Muscle layer of duodenum (tissue), 2 donors: ENCODE measurements at regions not wholly inside any gene's neighbourhood (a gene's known extent, or its start where the extent isn't known, plus 50 kb on each side); places are given as distances from the start of the nearest gene placed in this dataset.

Experiments used
- H3K27ac ChIP-seq: one replicate; pipeline ENCODE4 v1.7.0; 2013; ENCODE audit warnings: mild to moderate bottlenecking, low read length
- H3K27me3 ChIP-seq: one replicate; pipeline ENCODE4 v1.7.0; 2013; ENCODE audit warnings: low read depth, mild to moderate bottlenecking, control low read depth, low read length
- H3K36me3 ChIP-seq, 2 donors: one replicate each; pipeline ENCODE4 v1.7.0; 2013; ENCODE audit warnings: low read length in 2 of 2, control low read depth in 1 of 2, mild to moderate bottlenecking in 1 of 2; ENCODE audit not compliant: insufficient read depth in 2 of 2, control insufficient read depth in 1 of 2
- H3K4me1 ChIP-seq, 2 donors: one replicate each; pipeline ENCODE4 v1.7.0; 2013; ENCODE audit warnings: low read length in 2 of 2, mild to moderate bottlenecking in 2 of 2, control low read depth in 1 of 2, moderate library complexity in 1 of 2; ENCODE audit not compliant: insufficient read depth in 2 of 2, control insufficient read depth in 1 of 2
- H3K4me3 ChIP-seq, 2 donors: one replicate each; pipeline ENCODE4 v1.7.0; 2013; ENCODE audit warnings: low read length in 2 of 2, low read depth in 1 of 2, mild to moderate bottlenecking in 1 of 2
- H3K9me3 ChIP-seq, 2 donors: one replicate each; pipeline ENCODE4 v1.7.0; 2013; ENCODE audit warnings: low read length in 2 of 2, control low read depth in 1 of 2, mild to moderate bottlenecking in 1 of 2; ENCODE audit not compliant: control insufficient read depth in 1 of 2
- donor health status: healthy.

DNA sequence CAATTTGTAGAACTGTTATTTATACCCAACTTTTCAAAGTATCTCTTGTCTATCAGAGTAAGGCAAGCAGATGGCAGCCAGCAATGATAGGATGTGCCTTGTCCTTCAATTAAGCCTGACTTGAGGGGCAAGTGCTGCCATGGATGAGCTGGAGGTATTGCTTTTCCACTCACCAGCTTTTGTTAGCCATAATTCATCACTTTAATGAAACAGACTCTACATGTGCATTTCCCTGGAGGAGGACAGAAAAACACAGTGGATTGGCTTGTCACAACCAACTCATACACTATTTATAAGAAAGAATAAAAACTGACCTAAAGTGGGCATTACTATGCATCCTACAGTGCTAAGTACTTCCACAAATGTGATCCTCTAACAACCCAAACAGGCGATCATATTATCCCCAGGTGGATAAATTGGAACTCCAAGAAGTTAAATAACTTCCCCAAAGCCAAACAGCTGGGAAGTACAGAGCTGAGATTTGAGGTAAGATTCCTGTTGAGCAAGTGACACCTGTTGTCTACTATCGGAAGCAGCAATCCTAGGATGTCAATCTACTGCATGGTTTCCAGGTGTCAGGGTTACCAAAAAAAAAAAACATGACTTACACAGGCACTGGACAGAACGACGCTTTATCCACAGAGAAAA is 73.9 kb upstream of the NRSN1 start:
- no peaks in the 10 kb centered on the region for H3K27me3 ChIP-seq
- H3K4me1 ChIP-seq = no peaks in the 10 kb centered on the region
- H3K36me3 ChIP-seq = no peaks in the 10 kb centered on the region
- no peaks in the 10 kb centered on the region for H3K9me3 ChIP-seq
- no peak overlapping the region for H3K27ac ChIP-seq
- no peak overlapping the region for H3K4me3 ChIP-seq

DNA sequence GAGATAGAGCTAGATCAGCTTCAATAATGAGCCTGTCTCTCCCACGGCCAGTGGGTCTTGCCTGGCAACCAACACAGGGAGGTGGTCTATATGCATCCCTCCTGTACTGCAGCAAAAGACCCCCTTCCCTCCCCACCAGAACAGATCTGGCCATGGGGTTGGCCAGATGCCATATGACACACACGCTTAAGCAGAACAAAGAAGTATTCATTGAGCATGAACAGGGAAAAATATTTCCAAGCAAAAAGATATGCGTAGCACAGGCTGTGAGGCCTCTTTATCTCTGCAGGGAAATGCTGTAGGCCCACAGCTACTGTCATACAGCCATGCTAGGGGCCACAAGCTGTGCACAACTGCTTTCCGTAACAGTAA is 73.4 kb upstream of the NRSN1 start:
- H3K36me3 ChIP-seq = no peaks in the 10 kb centered on the region
- no peaks in the 10 kb centered on the region for H3K27me3 ChIP-seq
- no peaks in the 10 kb centered on the region for H3K9me3 ChIP-seq
- no peak overlapping the region for H3K27ac ChIP-seq
- H3K4me3 ChIP-seq = no peak overlapping the region
- H3K4me1 ChIP-seq = no peaks in the 10 kb centered on the region

DNA sequence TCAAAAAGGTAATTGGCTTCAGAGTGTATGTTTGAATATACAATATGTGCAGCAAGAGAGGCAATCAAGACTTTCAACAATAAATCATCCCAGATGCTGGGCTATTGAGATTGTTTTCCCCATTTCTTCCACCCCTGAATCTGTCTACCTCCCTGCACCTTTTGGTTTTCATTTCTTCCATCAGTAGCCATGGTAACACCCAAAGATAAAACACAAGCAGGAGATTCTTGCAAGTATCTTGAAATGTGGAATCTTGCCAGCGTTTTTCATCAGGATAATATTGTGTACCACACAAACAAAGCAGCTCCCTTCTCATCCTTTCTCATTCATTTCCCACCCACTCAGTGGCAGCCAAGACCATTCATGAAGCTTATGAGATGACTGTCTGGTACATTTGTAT is 73.0 kb upstream of the NRSN1 start:
- no peaks in the 10 kb centered on the region for H3K4me1 ChIP-seq

DNA sequence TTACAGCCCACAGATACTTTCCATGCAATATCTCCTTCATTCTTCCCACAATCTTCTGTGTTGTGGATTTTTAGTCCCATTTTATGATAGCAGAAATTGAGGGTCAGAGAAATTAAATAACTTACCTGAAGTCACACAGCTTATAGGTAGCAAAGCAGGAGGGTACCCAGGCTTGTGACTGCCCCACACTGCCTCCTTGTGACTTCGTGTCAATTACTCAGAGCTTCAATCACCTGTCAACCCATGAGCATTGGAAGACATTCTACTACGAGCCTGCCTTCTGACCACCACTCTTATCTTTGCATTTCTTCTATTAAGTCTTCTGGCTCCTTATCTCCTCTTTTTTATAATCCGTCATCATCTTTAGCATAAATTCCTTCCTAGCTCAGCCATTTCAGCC is 71.6 kb upstream of the NRSN1 start:
- no peak overlapping the region for H3K4me3 ChIP-seq
- no peaks in the 10 kb centered on the region for H3K4me1 ChIP-seq
- H3K36me3 ChIP-seq = no peaks in the 10 kb centered on the region
- no peaks in the 10 kb centered on the region for H3K27me3 ChIP-seq
- H3K9me3 ChIP-seq = no peaks in the 10 kb centered on the region
- H3K27ac ChIP-seq = no peak overlapping the region

More for the DNA sequence above, 73.0 kb upstream of the NRSN1 start:
- H3K36me3 ChIP-seq = no peaks in the 10 kb centered on the region
- no peaks in the 10 kb centered on the region for H3K27me3 ChIP-seq
- H3K9me3 ChIP-seq = no peaks in the 10 kb centered on the region
- H3K4me3 ChIP-seq = no peak overlapping the region
- no peak overlapping the region for H3K27ac ChIP-seq

DNA sequence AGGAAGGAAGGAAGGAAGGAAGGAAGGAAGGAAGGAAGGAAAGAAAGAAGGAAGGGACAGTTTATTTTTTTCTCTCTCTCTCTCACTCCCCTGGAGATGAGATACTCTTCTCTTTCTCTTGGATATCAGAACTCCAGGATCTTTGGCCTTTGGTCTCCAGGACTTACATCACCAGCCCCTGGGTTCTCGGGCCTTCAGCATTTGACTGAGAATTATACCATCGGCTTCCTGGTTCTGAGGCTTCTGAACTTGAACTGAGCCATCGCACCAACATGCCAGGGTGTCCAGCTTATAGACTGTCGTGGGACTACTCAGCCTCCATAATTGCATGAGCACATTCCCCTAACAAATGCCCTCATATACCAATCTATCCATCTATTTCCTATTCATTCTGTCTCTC is 69.4 kb upstream of the NRSN1 start:
- no peak overlapping the region for H3K4me3 ChIP-seq

DNA sequence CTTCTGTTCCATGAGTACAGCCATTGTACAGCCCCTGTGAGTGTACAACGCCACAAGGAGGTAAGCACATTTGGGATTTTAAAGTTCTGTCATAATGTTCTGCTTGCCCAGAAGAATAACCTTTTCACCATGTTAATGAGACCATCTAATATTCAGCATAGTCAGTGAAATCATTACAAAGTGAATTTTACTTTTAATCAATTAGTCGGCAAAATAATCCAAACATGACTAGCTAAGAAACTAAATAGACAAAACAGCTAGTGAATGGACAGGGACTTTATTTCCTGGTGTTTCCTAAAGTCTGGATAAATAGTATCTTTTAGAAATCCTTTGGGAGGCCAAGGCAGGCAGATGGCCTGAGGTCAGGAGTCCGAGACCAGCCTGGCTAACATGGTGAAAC is 69.0 kb upstream of the NRSN1 start:
- Histone ChIP-seq H3K27ac (no peak overlapping the region), H3K4me3 (no peak overlapping the region), H3K36me3 (no peaks in the 10 kb centered on the region), H3K4me1 (no peaks in the 10 kb centered on the region), H3K9me3 (no peaks in the 10 kb centered on the region), H3K27me3 (no peaks in the 10 kb centered on the region)

More for the DNA sequence above, 69.4 kb upstream of the NRSN1 start:
- H3K9me3 ChIP-seq = no peaks in the 10 kb centered on the region
- no peaks in the 10 kb centered on the region for H3K27me3 ChIP-seq
- no peaks in the 10 kb centered on the region for H3K36me3 ChIP-seq
- H3K4me1 ChIP-seq = no peaks in the 10 kb centered on the region
- no peak overlapping the region for H3K27ac ChIP-seq

DNA sequence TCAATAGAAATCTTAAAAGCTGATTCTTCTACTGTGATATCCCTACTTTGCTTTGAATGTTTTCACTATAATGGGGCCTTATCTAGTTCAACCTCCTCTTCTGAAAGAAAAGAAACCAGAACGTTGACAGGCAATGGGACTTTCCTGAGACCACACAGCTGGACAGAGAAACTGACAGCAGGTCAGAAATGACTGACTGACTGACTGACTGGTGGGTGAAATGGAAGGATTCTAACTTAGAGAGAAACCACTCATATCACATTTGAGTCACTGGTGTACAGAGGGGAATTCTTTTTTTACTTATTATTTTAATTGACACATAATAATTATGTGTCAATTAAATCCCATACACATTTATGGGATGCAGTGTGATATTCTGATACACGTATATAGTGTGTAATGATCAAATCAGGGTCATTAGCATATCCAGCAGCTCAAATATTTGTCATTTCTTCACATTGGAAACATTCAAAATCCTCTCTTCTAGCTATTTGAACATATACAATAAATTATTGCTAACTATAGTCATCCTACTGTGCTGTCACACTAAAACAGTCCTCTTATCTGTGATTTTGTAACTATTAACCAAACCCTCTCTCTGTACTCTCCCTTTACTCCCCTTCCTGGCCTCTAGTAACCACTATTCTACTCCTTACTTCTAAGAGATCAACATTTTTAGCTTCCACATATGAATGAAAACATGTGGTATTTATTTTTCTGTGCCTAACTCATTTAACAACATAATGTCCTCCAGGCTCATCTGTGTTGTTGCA is 64.8 kb upstream of the NRSN1 start:
- peaks cover 0 to 4% of the 10 kb centered on the region in 2 donors for H3K9me3 ChIP-seq
- no peaks in the 10 kb centered on the region for H3K4me1 ChIP-seq
- no peak overlapping the region for H3K27ac ChIP-seq
- no peaks in the 10 kb centered on the region for H3K27me3 ChIP-seq
- no peak overlapping the region for H3K4me3 ChIP-seq
- no peaks in the 10 kb centered on the region for H3K36me3 ChIP-seq

DNA sequence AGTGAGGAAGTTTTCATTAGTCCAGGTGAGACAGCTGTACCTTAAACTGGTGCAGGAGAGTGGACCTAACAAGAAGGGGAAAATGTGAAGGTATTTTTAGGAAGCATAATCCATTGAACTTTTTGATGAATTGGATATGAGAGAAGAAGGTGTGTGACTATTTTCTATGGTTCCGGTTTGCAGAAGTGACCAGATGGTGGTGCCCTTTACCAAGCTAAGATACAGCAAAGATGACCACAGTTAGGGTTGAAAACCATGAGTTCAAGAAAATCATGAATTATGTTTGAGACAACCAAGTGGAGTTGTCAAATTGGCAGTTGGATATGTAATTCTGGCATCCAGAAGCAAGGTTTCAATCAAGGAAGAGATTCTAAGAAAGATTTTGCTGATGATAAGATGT is 61.9 kb upstream of the NRSN1 start:
- H3K4me1 ChIP-seq = no peaks in the 10 kb centered on the region
- H3K27ac ChIP-seq = no peak overlapping the region
- peaks cover 0 to 6% of the 10 kb centered on the region in 2 donors for H3K9me3 ChIP-seq
- H3K27me3 ChIP-seq = no peaks in the 10 kb centered on the region
- no peak overlapping the region for H3K4me3 ChIP-seq
- H3K36me3 ChIP-seq = no peaks in the 10 kb centered on the region

DNA sequence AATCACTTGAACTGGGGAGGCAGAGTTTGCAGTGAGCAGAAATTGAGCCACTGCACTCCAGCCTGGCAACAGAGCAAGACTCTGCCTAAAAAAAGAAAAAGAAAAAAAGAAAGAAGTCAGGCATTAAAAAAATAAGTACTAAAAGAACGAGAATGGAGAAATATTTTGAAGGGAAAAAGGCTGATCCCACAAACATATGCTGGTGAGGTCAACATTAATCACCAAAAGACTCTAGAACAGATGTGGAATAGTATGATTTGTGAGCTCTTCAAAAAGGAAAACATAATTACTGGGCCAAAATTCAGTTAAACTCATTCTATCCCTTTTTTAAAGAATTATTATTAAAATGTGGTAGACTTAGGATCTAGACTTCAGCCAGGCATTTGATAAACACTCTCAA is 61.2 kb upstream of the NRSN1 start:
- Histone ChIP-seq H3K27ac (no peak overlapping the region), H3K36me3 (no peaks in the 10 kb centered on the region), H3K27me3 (no peaks in the 10 kb centered on the region), H3K9me3 (peaks cover 0 to 6% of the 10 kb centered on the region in 2 donors), H3K4me3 (no peak overlapping the region), H3K4me1 (no peaks in the 10 kb centered on the region)

DNA sequence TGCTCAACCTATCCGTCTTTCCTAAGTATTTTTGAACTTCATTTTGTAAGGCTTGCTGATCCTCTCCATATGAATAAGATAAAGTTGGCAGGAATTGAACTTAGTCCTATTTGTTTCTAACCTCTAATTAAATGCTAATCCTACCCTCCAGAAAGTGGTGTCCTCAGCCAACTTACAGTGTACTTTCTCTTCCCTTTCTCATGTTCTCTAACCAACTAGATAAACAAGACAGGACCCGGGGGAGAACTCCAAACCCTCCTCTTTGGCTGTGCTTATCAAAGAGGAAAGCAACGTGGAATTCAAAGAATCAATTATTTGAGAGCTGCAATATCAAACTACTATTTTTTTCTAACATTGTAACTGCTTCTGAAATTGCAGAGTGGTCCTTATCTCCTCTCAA is 56.5 kb upstream of the NRSN1 start:
- Histone ChIP-seq H3K27me3 (no peaks in the 10 kb centered on the region), H3K36me3 (no peaks in the 10 kb centered on the region), H3K4me1 (no peaks in the 10 kb centered on the region), H3K9me3 (peaks cover 0 to 6% of the 10 kb centered on the region in 2 donors), H3K27ac (no peak overlapping the region), H3K4me3 (no peak overlapping the region)

DNA sequence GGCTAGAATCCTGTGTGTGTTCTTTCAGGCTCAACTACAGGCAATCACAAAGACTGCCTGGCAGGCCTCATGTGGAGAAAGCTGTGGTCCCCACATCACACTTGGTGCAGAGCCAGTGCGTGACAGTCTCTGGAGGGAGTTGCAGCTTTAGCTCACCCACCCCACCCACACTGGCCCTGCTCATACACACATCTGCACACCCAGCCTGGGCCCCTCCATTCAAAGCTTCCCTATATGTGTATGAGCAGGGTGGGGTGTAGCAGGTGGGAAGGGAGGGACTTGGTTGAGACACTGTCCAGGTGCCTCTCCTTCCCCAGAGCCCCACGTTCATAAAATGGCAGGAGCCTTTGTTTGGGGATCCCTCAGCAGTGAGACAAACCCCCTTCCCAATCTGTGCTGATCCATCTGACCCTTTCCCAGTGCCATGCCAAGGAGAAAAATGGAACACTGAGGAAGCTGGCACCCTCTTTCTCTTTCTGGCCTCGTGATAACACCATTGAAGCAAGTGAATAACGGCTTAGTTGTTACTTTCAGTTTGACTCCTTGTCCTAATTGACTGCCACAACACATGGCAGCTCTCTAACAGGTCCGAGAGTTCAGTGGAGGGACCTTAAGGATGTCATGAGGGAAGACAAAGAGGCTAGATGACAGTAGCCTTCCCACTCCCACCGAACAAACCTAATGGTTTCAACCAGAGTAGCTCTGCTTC is 53.8 kb upstream of the NRSN1 start:
- Histone ChIP-seq H3K27ac (no peak overlapping the region), H3K4me1 (no peaks in the 10 kb centered on the region), H3K27me3 (no peaks in the 10 kb centered on the region), H3K4me3 (no peak overlapping the region), H3K36me3 (no peaks in the 10 kb centered on the region), H3K9me3 (no peaks in the 10 kb centered on the region)
